ENCODE measurements at regions not wholly inside any gene's neighbourhood (a gene's known extent, or its start where the extent isn't known, plus 50 kb on each side); places are given as distances from the start of the nearest gene placed in this dataset.

DNA sequence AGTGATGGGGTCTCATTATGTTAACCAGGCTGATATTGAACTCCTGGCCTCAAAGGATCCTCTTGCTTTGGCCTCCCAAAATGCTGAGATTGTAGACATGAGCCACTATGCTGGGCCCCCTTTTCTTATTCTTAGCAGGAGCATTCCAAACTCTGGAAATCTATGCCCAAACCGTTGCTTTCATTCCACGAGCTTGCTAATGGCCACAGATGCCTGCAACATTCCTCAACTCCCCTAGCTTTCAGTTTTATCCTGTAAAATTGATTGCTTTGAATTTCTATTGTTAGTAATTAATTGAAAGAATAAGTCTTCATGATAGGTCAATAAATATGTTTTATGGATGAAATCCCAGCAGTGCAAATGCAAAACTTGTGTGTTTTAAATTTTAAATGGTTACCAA, 564.8 kb upstream of the WWC1 start:
- DNase-seq: no peak

DNA sequence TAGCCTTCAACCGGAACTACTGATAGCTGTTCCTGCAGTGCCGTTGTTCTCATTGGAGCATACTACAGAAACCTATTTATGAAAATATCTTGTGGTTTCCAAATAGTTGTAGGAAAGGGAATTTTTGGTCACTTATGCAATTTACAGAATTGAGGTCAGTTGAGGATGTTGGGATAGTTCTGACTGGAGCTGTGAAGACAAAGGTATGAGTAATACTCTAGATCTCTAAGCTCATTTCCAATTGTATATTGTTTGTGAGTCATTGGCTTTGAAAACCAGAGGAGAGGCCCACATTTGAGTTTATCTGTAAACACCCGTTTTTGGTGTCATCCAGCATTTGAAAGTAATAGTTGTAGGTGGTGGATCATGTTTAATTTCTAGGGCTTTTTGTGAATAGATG, 561.3 kb upstream of the WWC1 start:
- no peak for DNase-seq

DNA sequence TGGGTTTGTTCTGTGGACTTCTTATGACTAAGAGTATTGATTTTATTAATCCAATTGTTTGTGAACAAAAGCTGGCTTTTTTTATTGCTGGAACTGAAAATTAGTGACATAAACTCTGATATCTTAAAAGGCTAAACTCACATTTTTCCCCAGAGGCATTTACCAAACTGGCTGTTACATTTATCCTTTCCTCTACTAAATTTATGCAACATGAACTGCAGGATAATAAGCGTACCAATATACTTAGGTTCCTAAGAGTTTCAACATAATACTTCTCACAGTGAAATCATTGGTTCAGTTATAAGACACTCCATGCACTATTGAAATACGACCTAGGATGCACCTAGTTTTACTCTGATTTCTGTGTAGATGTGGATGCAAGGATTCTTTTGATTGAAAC, 560.8 kb upstream of the WWC1 start:
- DNase-seq: no peak

- DNase-seq: no peak
Observed at GRCh38 chr5:167731951-167732350, 559.5 kb upstream of the WWC1 start.

- DNase-seq: no peak
Observed at GRCh38 chr5:167732499-167732898, 558.9 kb upstream of the WWC1 start.

DNA sequence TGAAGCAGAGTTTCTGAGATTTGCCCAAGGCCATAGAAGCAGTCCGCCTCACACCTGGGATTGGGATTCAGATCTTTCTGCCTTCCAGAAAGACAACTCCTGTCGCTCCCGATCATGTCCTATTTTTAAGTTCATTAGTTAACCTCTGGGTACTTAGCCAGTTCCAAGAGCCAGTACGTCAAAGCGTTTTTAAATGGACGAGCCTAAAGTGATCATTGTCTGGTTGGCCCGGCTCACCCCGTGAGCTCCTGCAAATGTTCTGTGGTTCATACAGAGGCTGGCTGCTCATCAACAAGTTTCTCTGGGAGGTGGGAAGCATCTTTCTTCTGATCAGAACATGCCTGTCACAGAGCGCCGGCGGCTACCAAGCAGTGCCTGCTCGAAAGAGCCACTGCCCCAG, 554.5 kb upstream of the WWC1 start:
- DNase-seq: no peak

DNA sequence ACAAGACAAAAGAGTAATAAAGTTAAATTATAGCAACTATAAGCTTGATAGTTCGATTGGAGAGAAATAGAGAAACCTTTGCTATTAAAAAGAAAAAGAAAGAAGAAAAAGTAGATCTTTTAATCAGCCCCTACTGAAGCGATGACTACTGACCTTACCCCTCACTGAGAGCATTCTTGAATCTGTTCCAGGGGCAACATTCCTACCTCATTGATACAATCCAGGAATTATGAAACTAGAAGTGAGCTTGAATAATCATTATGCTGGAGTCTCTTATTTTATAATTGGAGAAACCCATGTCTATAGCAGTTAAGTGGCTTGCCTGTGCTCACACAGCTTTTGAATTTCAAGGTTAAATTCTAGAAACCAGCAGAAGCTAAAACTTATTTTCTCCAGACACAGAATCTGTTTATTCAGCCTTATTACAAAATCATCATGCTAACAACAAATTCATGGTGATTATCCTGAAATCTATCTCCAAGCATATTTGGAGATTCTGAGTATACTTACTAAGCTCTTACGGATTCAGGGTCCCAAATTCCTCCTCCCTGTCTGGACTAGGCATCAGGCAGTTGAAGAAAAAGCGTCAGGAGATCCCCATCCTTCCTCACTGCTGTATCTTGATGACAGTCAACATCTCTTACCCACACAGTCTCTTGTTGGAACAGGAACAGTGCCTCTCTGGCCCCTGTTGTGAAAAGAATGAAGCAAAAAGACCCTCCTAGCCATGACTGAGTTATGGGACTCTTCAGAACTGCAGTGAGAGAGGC, 547.6 kb upstream of the WWC1 start:
- DNase-seq: no peak

DNA sequence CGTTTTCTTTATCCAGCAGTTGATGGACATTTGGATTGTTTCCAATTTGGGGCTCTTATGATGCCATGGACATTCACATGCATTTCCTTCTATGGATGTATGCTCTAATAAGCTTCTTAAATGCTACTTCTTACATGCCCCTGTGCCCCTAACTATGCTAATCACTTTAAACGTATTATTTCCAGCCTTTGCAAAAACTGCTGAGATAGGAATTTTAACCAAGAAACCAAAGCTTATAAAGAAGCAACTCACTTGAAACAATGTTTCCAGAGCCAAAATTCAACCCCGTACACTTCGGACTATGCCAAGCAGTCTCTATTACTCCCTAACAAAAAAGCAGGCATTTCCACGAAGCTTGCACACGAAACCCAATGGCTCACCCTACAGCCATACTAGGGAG, 545.6 kb upstream of the WWC1 start:
- DNase-seq: no peak

DNA sequence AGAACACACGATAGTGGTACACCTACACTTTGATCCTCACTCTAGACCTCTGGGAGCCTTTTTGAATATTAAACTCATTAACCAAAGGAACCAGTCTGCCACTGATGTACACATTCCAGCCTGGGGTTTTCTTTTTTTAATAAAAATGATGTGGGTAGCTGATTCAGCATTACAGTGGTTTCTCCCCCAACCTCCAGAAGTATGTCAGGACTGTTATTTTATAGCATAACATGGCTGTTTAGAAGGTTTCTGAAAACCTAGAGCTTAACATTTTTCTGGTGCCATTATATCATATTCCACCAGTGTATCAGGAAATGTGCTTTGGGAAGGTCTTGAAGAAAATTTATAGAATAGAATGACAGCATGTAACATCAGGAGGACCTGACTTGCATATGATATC, 540.9 kb upstream of the WWC1 start:
- no peak for DNase-seq

DNA sequence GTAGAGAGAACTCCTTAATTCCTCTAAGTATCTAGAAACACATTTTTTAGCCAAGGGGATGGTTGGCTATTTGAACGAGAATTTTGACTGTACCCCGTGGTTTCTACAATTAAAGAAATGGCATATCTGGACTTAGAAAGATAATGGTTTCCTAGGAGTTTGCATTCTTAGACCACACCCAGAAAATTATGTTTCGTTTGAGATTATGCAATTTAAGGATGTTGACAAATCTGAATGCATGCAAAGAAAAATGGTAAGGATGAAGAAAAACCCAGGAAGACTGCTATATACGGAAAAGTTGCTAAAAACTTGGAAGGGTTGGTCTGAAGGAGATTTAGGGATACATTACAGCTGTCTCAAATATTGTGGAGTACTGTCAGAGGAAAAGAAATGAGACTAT, 538.5 kb upstream of the WWC1 start:
- DNase-seq: no peak

DNA sequence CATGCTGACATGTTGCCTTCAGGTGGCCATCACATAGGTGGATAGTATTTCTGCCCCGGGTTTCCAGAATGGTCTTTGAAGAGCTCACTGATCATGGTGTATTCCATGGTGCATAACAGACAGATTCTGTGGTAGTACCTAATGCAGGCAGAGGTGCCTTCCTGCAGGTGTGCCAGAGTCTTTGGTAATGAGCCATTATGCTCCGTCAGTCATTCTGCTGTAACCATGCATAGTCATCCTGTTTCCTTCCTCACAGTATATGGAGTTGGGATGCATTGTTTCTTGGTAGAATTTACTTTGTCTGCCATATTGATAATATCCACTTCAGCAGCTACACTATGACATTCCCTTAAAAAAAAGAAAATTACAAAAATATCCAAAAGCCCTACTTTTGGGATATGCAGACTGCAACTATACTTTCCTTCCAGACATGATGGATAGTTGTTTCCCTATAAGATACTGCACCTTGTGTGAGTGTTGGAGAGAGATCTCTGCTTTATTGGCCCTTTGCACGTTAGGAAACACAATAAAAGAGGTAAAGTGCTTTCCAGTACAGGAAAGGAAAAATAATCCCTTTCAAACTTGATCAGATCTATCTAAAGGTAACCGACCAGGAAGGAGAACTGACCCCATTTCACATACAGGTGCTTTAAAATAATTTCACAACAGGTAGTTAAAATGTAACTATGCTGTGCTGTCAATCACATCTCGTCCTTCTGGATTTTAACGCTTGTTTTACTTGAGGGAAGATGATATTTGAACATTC, 537.5 kb upstream of the WWC1 start:
- no peak for DNase-seq

GRCh38 chr5:167754501-167755021, 536.9 kb upstream of the WWC1 start:
- no peak for DNase-seq

GRCh38 chr5:167755420-167755819, 536.0 kb upstream of the WWC1 start:
- DNase-seq: no peak

DNA sequence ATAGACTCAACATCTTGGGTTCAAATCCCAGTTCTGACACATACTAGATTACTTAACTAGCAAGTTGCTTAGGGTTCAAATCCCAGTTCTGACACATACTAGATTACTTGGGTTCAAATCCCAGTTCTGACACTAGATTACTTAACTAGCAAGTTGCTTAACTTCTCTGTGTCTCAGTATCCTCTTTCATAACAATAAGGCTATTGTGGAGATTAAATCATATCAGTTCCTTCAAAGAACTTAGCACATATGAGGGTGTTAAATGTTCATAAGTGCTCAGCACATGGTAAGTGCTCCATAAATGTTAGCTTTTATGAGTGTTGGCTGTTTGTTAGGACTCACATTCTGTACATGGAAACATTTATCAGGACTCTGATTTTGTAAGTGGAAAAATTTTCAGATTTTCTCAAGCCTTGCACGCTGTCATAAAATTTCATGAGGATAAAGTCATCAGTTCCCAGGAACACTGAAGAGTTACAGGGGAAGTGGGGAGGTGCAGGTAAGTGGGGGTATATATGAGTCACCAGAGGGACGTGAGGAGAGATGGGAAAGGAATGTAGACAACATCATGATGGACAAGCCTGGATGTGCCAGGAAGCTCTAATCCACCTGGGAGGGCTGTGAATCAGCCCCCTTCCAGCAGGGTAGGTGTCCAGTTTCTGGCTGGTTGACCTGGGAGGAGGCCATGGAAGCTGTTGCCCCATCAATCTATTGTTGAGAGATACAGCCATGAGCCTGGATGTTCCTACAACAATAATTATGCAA, 532.2 kb upstream of the WWC1 start:
- DNase-seq: no peak

DNA sequence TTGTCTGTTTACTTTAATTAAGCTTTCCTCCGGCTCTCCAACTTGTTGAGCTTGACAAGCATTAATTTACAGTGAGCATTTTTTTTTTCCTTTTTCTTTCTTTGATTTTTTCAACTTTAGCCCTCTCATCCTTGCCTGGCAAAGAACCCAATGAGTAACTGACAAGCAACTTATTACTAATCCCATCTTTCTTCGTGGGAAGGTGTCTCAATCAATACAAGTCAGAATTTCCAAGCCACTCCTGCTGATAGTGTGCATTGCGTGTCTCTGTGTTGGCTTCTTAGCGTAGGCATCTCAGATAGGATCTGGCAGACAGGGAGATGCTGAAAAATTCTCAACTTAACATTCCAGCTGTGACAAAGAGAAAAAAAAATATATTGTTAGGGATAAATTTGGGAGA, 527.7 kb upstream of the WWC1 start:
- DNase-seq: no peak

GRCh38 chr5:167764641-167765289, 526.7 kb upstream of the WWC1 start:
- no peak for DNase-seq

- DNase-seq: no peak
Observed at GRCh38 chr5:167765352-167765751, 526.1 kb upstream of the WWC1 start.

GRCh38 chr5:167766957-167767356, 524.5 kb upstream of the WWC1 start:
- DNase-seq: no peak

GRCh38 chr5:167767795-167768194, 523.6 kb upstream of the WWC1 start:
- DNase-seq: no peak

- no peak for DNase-seq
Observed at GRCh38 chr5:167769846-167770413, 521.5 kb upstream of the WWC1 start.

DNA sequence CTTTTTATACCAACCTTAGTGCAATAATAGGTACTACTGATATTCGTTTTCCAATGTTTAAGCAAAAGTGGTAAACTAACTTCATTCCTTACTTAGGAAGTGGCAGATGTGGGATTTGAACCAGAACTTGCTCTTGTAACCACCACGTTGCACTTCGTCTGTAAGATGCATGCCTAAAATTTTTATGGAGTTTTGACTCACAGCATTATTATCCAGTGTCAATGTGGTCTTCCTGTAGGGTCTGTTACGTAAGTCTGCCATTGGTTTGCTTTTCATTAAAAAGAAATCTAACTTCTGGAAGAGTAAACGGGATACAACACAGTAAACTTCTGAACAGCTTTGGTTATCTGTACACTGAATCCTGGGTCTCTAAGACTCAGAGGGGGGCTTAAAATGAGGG, 521.0 kb upstream of the WWC1 start:
- DNase-seq: no peak

GRCh38 chr5:167771571-167771970, 519.9 kb upstream of the WWC1 start:
- DNase-seq: no peak
